ENCODE measurements at regions not wholly inside any gene's neighbourhood (a gene's known extent, or its start where the extent isn't known, plus 50 kb on each side); places are given as distances from the start of the nearest gene placed in this dataset.

DNA sequence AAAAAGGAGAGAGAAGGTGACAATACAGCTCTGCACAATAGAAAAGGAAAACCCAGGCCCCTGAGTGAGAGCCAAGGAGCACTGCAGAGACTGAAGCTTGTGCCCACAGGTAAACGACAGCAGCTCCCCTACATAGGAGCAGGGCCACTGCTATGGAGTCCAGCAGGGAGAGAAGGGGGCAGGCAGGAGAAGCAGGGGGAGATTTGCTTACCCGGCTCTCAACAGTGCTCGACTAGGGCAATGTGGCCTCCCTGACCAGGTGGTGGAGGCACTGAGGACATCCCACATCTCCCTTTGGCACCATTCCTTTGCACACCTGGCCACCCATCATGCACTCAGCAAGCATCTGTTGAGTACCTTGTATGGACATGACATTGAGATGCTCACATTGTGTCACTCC lies 153.0 kb downstream of the EVX1 start:
- Histone ChIP-seq H3K4me3 (replicated peaks in 1 of 4; ENCODE audit: control extremely low read depth in 1 of 4, insufficient read depth in 1 of 4, low read depth in 3 of 4, low read length in 4 of 4) (no peak overlapping the region), H3K4me2 (ENCODE audit: extremely low read depth, insufficient read depth, low read length) (no peak overlapping the region), H2AFZ (ENCODE audit: low read length) (no peak overlapping the region), H3K79me2 (ENCODE audit: control insufficient read depth, insufficient read depth, low read length) (no peaks in the 10 kb centered on the region), H3K4me1 (ENCODE audit: control insufficient read depth, extremely low read depth, insufficient read depth, low read length) (no peaks in the 10 kb centered on the region), H3K36me3 (ENCODE audit: control insufficient read depth, insufficient read depth, low read length) (no peaks in the 10 kb centered on the region), H4K20me1 (ENCODE audit: control insufficient read depth, extremely low read depth, insufficient read depth, low read length) (no peaks in the 10 kb centered on the region), H3K27ac (ENCODE audit: insufficient read depth, low read length) (no peak overlapping the region), H3K27me3 (ENCODE audit: control insufficient read depth, insufficient read depth, low read length) (no peaks in the 10 kb centered on the region), H3K9ac (ENCODE audit: insufficient read depth, low read length) (no peak overlapping the region), H3K9me3 (ENCODE audit: control insufficient read depth, insufficient read depth, low read depth, low read length) (no peaks in the 10 kb centered on the region)
- TF ChIP-seq CTCF (conservative IDR thresholded peaks at IDR 0.05 in 1 of 2, IDR thresholded peaks at IDR 0.05 in 1 of 2; ENCODE audit: low read depth in 1 of 2, low read length in 2 of 2) (no peak), EZH2 (IDR thresholded peaks at IDR 0.05; ENCODE audit: low read length, missing control alignments) (no peak)
- DNase-seq (ENCODE audit: low read depth in 2 of 2) = no peak

DNA sequence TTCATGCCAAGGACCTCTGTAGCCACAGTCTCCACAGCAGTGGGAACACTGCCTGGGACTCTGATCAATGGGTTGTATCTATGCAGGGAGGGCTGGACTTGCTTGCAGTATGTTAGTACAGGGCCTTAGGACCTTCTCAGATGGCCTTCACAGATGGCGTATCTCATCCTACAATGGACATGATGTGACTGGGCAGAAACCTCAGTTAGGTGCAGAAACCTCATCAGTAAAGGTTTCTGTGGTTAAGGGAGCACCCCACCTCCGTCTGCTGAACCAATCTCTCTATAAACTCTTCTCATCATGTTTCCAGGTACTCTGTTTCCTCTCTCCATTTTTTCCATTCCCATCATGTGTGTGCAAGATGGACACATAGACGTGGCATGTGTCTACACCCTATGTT lies 154.9 kb downstream of the EVX1 start:
- no peaks in the 10 kb centered on the region for H3K36me3 ChIP-seq (ENCODE audit: control insufficient read depth, insufficient read depth, low read length)
- no peaks in the 10 kb centered on the region for H3K9me3 ChIP-seq (ENCODE audit: control insufficient read depth, insufficient read depth, low read depth, low read length)
- H3K27ac ChIP-seq (ENCODE audit: insufficient read depth, low read length) = no peak overlapping the region
- no peak for DNase-seq (ENCODE audit: low read depth in 2 of 2)
- no peaks in the 10 kb centered on the region for H4K20me1 ChIP-seq (ENCODE audit: control insufficient read depth, extremely low read depth, insufficient read depth, low read length)
- no peaks in the 10 kb centered on the region for H3K27me3 ChIP-seq (ENCODE audit: control insufficient read depth, insufficient read depth, low read length)
- no peaks in the 10 kb centered on the region for H3K79me2 ChIP-seq (ENCODE audit: control insufficient read depth, insufficient read depth, low read length)
- H3K4me3 ChIP-seq (replicated peaks in 1 of 4; ENCODE audit: control extremely low read depth in 1 of 4, insufficient read depth in 1 of 4, low read depth in 3 of 4, low read length in 4 of 4) = no peak overlapping the region
- no peaks in the 10 kb centered on the region for H3K4me1 ChIP-seq (ENCODE audit: control insufficient read depth, extremely low read depth, insufficient read depth, low read length)
- H3K9ac ChIP-seq (ENCODE audit: insufficient read depth, low read length) = no peak overlapping the region
- no peak overlapping the region for H3K4me2 ChIP-seq (ENCODE audit: extremely low read depth, insufficient read depth, low read length)
- TF ChIP-seq EZH2 (IDR thresholded peaks at IDR 0.05; ENCODE audit: low read length, missing control alignments) (no peak), CTCF (conservative IDR thresholded peaks at IDR 0.05 in 1 of 2, IDR thresholded peaks at IDR 0.05 in 1 of 2; ENCODE audit: low read depth in 1 of 2, low read length in 2 of 2) (no peak)
- H2AFZ ChIP-seq (ENCODE audit: low read length) = no peak overlapping the region

DNA sequence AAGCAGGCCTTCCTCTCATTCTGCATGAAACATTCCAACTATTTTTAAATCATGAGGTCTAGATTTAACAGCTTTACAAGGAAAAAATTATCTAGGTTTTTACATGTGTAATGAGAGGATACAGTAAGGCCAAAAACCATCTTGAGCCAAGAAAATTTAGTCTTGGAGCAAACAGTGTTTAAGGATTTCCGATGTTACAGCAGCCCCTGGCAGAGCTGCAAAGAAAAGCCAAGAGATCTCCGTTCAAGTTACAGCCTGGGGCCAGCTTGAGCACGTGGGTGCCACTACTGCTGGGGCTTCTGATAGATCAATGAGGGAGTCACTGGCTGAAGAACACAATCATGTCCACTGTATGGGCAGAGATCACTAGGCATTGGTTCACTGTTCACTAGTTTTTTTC lies 156.2 kb downstream of the EVX1 start:
- no peaks in the 10 kb centered on the region for H3K4me1 ChIP-seq (ENCODE audit: control insufficient read depth, extremely low read depth, insufficient read depth, low read length)
- H3K79me2 ChIP-seq (ENCODE audit: control insufficient read depth, insufficient read depth, low read length) = no peaks in the 10 kb centered on the region
- H2AFZ ChIP-seq (ENCODE audit: low read length) = no peak overlapping the region
- no peak overlapping the region for H3K4me3 ChIP-seq (replicated peaks in 1 of 4; ENCODE audit: control extremely low read depth in 1 of 4, insufficient read depth in 1 of 4, low read depth in 3 of 4, low read length in 4 of 4)
- H3K9me3 ChIP-seq (ENCODE audit: control insufficient read depth, insufficient read depth, low read depth, low read length) = no peaks in the 10 kb centered on the region
- H3K27ac ChIP-seq (ENCODE audit: insufficient read depth, low read length) = no peak overlapping the region
- no peaks in the 10 kb centered on the region for H4K20me1 ChIP-seq (ENCODE audit: control insufficient read depth, extremely low read depth, insufficient read depth, low read length)
- H3K4me2 ChIP-seq (ENCODE audit: extremely low read depth, insufficient read depth, low read length) = no peak overlapping the region
- H3K27me3 ChIP-seq (ENCODE audit: control insufficient read depth, insufficient read depth, low read length) = no peaks in the 10 kb centered on the region
- no peaks in the 10 kb centered on the region for H3K36me3 ChIP-seq (ENCODE audit: control insufficient read depth, insufficient read depth, low read length)
- no peak overlapping the region for H3K9ac ChIP-seq (ENCODE audit: insufficient read depth, low read length)
- TF ChIP-seq CTCF (conservative IDR thresholded peaks at IDR 0.05 in 1 of 2, IDR thresholded peaks at IDR 0.05 in 1 of 2; ENCODE audit: low read depth in 1 of 2, low read length in 2 of 2) = no peak
- no peak for TF ChIP-seq EZH2 (IDR thresholded peaks at IDR 0.05; ENCODE audit: low read length, missing control alignments)
- no peak for DNase-seq (ENCODE audit: low read depth in 2 of 2)

All from fibroblast of lung (primary cell).